Eye (tissue), 1 donor: ENCODE measurements at regions not wholly inside any gene's neighbourhood (a gene's known extent, or its start where the extent isn't known, plus 50 kb on each side); places are given as distances from the start of the nearest gene placed in this dataset.

Experiments used
- DNase-seq: peaks from one replicate; pipeline ENCODE4 v3.0.0-alpha.2; 2015

DNA sequence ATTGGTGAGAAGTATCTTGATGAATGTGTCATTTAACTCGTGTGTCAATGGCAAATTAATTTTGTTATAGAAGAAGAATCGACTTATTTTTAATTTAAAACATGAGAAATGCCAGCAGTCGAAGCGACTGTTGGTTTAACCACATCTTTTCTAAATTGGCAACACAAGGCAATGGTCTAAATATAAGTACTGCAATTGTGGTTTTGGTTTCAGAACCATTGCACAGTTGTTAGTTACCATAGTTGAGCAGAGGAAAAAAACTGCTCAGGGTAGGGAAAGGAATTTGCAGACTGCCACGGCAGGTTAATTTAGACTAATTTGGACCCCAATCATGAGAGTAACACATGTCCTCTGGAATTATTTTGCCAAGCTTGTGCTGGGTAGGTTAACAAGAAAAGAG, 185.6 kb upstream of the RUNX1 start:
- no peak for DNase-seq

GRCh38 chr21:35233756-35234155, 184.7 kb upstream of the RUNX1 start:
- DNase-seq = no peak

GRCh38 chr21:35232545-35233176, 183.6 kb upstream of the RUNX1 start:
- DNase-seq = peak; percentile 20

GRCh38 chr21:35231090-35231489, 182.0 kb upstream of the RUNX1 start:
- DNase-seq = no peak

DNA sequence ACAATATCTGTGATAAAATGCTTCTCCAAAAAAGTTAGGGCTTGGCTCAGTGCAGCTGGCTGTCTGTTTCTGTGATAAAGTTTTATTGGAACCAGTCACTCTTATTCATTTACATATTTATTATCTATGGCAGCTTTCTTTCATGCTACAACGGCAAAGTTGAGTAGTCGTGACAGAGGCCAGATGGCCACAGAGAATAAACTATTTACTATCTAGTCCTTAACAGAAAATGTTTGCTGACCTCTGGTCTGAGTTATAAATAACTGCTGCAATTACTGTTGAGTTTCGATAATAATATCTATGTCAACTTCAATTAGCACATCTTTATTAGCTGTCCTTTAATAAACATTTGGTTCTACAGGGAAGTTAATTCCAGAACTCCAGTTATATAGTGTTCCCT, 180.2 kb upstream of the RUNX1 start:
- DNase-seq = peak; percentile 22

GRCh38 chr21:35227786-35228185, 178.7 kb upstream of the RUNX1 start:
- DNase-seq = peak; percentile 38

GRCh38 chr21:35226968-35227744, 178.1 kb upstream of the RUNX1 start:
- no peak for DNase-seq

DNA sequence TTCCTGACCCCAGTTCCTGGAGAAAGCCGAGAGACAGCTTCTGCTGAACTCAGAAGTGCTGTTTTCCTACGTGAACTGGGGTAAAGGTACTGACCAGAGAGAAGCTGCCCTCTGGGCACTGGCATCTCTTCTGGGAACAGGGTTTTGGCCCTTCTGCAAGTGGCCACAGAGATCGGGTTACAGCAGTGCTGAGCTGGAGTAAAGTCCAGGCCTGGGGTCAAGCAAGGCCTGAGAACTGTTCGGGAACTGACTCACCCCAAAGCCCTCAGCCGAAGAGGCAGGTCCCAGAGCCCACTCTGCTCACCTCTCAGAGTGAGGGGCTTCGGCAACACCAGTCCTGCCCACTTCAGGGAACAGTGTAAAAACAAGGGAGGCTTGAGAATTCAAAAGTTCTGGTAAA, 177.2 kb upstream of the RUNX1 start:
- DNase-seq = no peak

DNA sequence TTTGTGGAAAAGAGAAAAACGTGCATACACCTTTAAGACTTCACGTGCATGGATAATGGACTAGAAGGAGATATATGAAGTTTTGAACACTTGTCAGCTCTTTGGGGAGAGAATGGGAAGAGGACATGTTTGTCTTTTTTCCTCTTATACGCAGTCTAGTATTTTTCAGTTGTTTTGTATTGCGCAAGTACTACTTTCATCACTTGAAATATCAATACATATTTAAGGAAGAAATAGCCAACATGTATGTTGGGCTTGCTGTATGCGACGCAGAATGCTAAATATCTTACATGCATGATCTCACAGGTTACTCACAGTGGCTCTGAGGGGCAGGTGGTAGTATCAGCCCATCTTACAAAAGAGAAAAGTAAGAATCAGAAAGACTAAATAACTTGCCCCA, 176.5 kb upstream of the RUNX1 start:
- no peak for DNase-seq

GRCh38 chr21:35223480-35224156, 174.5 kb upstream of the RUNX1 start:
- no peak for DNase-seq

- no peak for DNase-seq
Observed at GRCh38 chr21:35222541-35222941, 173.4 kb upstream of the RUNX1 start.

DNA sequence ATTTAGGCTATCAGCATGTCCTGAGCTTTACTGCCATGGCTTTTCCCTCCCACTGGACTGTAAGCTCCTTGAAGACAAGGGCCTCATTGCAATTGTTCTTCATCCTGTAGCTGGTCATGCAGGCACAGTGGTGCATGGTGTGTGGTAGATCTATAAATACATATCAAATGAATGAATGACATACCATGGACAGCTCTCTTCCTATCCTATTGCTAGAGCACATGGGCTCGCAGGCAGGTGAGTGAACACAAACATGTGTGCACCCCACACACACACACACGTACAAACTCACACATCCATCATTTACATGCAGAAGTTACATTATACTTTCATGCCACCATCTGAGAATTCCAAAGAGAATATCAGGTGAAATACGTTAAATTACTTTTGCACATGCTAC, 172.9 kb upstream of the RUNX1 start:
- DNase-seq = no peak

- DNase-seq = no peak
Observed at GRCh38 chr21:35220301-35220700, 171.2 kb upstream of the RUNX1 start.

GRCh38 chr21:35219719-35220118, 170.6 kb upstream of the RUNX1 start:
- no peak for DNase-seq

DNA sequence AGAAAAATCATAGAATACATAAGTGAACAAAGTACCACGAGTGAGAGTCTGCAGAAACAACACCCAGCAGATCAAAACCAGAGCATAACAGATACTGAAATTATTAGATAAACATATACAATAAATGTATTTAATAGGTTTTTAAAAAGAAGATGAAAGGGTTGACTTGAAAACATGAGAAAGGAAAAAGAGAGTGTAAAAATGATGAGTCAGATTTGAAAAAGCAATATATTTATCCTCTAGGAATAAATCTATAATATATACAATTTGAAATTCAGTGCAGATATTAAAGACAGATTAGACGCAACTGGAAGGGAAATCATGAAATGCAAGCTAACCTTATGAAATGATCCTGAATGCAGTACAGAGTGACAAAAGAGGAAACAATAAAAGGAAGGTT, 170.2 kb upstream of the RUNX1 start:
- DNase-seq = no peak

DNA sequence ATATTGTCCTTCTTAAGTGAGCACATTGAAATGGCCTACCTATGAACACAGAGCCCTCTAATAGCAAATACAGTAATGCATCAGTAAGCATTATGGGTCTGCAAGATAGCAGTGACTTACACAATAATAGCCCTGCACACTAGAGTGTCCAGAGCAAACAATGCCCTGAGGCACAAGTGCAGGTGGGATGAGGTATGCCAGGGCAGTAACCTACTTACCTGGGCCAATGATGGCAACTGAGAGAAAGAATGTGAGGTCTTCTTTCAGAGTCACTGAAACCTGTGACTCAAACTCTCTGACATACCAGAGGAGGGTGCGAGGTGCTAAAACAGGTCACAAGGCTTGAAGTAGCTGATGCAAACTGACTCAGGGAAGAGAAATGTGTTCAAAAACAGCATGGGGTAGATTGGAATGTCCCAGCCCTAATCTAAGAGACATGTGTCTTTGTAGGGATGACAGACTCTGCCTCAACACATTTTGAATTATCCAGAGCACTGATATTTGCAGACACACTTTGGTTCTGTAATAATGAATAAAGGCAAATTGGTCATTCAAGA, 168.5 kb upstream of the RUNX1 start:
- no peak for DNase-seq

- DNase-seq = no peak
Observed at GRCh38 chr21:35216996-35217395, 167.9 kb upstream of the RUNX1 start.

GRCh38 chr21:35215870-35216269, 166.8 kb upstream of the RUNX1 start:
- no peak for DNase-seq

- no peak for DNase-seq
Observed at GRCh38 chr21:35212393-35213127, 163.5 kb upstream of the RUNX1 start.

- no peak for DNase-seq
Observed at GRCh38 chr21:35211782-35212181, 162.7 kb upstream of the RUNX1 start.

GRCh38 chr21:35210093-35210492, 161.0 kb upstream of the RUNX1 start:
- no peak for DNase-seq

DNA sequence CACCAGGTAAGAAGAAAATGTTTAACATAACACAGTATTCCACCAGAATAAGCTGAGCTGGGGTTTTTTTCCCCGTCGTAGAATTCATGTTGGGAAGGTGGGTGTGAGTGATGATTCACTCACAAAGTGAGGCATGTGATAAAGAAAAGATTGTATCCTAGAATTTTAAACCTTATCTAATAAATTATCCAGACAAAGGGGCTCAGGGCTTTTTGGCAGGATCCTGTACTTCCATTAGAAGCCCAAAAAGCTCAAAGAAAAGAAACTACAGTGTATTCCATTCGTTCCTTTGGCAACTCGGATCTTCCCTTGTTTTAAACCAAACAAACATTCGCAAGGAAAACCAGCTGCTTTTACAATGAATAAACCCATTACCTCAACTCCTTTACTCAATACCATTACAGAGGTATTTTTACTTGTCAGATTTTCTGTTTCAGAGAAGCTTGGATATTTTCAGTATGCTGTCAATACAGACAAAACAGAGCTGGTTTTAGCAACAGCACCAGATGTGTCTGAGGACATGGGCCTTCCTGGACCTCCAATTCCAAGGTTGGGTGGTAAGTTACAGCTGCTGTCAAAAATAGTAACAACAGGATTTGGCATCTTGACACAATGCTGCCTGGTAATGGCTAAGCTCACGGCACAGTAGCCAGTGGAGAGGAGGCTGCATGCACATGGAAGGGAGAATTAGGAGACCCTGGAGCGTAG, 159.9 kb upstream of the RUNX1 start:
- DNase-seq = peak; percentile 38
